Spleen (tissue), 11 donors: ENCODE measurements at regions not wholly inside any gene's neighbourhood (a gene's known extent, or its start where the extent isn't known, plus 50 kb on each side); places are given as distances from the start of the nearest gene placed in this dataset.

Source experiments
- DNase-seq: peaks from one replicate; pipeline ENCODE4 v3.0.0-alpha.2; 2020
- H3K27ac ChIP-seq, 8 donors: fragments of 200-600 bp; sonication (generic) in 7 of 8; 1 replicate in 4 of 8; 2 replicates in 4 of 8; pipeline versions ENCODE4 v1.5.0 to v1.8.0; 2016 to 2021; ENCODE audit warnings: inconsistent platforms in 4 of 8, mild to moderate bottlenecking in 4 of 8, moderate library complexity in 1 of 8
- H3K27me3 ChIP-seq, 7 donors: fragments of 200-600 bp; sonication (generic) in 6 of 7; replicated peaks in 1 of 7; 1 replicate in 4 of 7; 2 replicates in 3 of 7; pipeline versions ENCODE4 v1.5.0 to v1.8.0; 2016 to 2021; ENCODE audit warnings: inconsistent platforms in 3 of 7, mild to moderate bottlenecking in 1 of 7
- H3K36me3 ChIP-seq, 6 donors: fragments of 200-600 bp; sonication (generic) in 5 of 6; 1 replicate in 4 of 6; 2 replicates in 2 of 6; pipeline versions ENCODE4 v1.5.0 to v1.8.0; 2016 to 2021; ENCODE audit warnings: inconsistent platforms in 2 of 6
- H3K4me1 ChIP-seq, 6 donors: fragments of 200-600 bp; sonication (generic) in 5 of 6; 1 replicate in 3 of 6; 2 replicates in 3 of 6; pipeline versions ENCODE4 v1.5.0 to v1.8.0; 2016 to 2021; ENCODE audit warnings: inconsistent platforms in 3 of 6
- H3K4me3 ChIP-seq, 8 donors: fragments of 200-600 bp; sonication (generic) in 7 of 8; 1 replicate in 4 of 8; 2 replicates in 4 of 8; pipeline versions ENCODE4 v1.5.0 to v1.8.0; 2016 to 2021; ENCODE audit warnings: inconsistent platforms in 4 of 8, mild to moderate bottlenecking in 4 of 8, moderate library complexity in 2 of 8
- H3K9me3 ChIP-seq, 8 donors: fragments of 200-600 bp; sonication (generic) in 7 of 8; 1 replicate in 4 of 8; 2 replicates in 4 of 8; pipeline versions ENCODE4 v1.5.0 to v1.8.0; 2016 to 2021; ENCODE audit warnings: inconsistent platforms in 4 of 8
- CTCF ChIP-seq, 11 experiments: fragments of 200-600 bp in 7 of 11; fragments of 450-650 bp in 4 of 11; sonication (generic) in 4 of 11; IDR thresholded peaks in 8 of 11; conservative IDR thresholded peaks in 3 of 11; 1 replicate in 7 of 11; 2 replicates in 4 of 11; pipeline versions ENCODE4 v1.4.0 to v1.8.0; 2016 to 2021; ENCODE audit warnings: antibody characterized with exemption in 11 of 11, inconsistent platforms in 4 of 11, mild to moderate bottlenecking in 1 of 11
- POLR2A ChIP-seq, 3 donors: fragments of 450-650 bp; IDR thresholded peaks; one replicate each; pipeline ENCODE4 v1.5.1; 2017; ENCODE audit warnings: antibody characterized with exemption in 3 of 3, mild to moderate bottlenecking in 1 of 3
- POLR2AphosphoS5 ChIP-seq, 3 donors: sonication (generic); formaldehyde crosslinking; IDR thresholded peaks; one replicate each; pipeline ENCODE4 v1.5.1; 2017; ENCODE audit warnings: antibody characterized with exemption in 3 of 3
- WGBS, 5 donors: extraction: QIAGEN DNeasy Blood & Tissue Kit in 3 of 5; methylation state at CpG; one replicate each; pipeline versions ENCODE4 v1.1.5 to v1.1.7; 2013 to 2018; 5-methylcytosine and 5-hydroxymethylcytosine counted together
- intact Hi-C: fragments of 100-400 bp; cut with DNase I; formaldehyde crosslinking; loops from one replicate; pipeline ENCODE4 v1.15.0; 2023; ENCODE audit warnings: low total_unique reads
- donor health status: healthy with polysubstance abuse.
- donor health status: DM: no; HTN: no; CAD: no; lungs with moderate emphysema.
- donor health status: DM: no; HTN: no; CAD: no.
- donor health status: Bipolar disorder and iron deficiency.
- donor health status: healthy.
- donor health status: DM: no; HTN: no; CAD: no.
- donor health status: DM: yes; HTN: yes; CAD: no.

GRCh38 chr18:34548120-34548972, 161.8 kb upstream of the DTNA start:
- no peaks in the 10 kb centered on the region for H3K9me3 ChIP-seq
- intact Hi-C loops = no loop called here
- H3K4me1 ChIP-seq = no peaks in the 10 kb centered on the region
- no peak for DNase-seq
- no peak overlapping the region for H3K27ac ChIP-seq
- no peak for TF ChIP-seq POLR2AphosphoS5 (IDR thresholded peaks at IDR 0.05)
- no peak for TF ChIP-seq POLR2A (IDR thresholded peaks at IDR 0.05)
- no peak for TF ChIP-seq CTCF (IDR thresholded peaks at IDR 0.05 in 8 of 11, conservative IDR thresholded peaks at IDR 0.05 in 3 of 11)
- no peaks in the 10 kb centered on the region for H3K27me3 ChIP-seq
- no peak overlapping the region for H3K4me3 ChIP-seq
- 44 to 55% (median 54%) methylated on average over 2 of the region's 2 CpGs for WGBS, 5 donors
- no peaks in the 10 kb centered on the region for H3K36me3 ChIP-seq

- intact Hi-C loops = no loop called here
Measured at GRCh38 chr18:34548973-34549294, 161.2 kb upstream of the DTNA start.

GRCh38 chr18:34549367-34549766, 160.7 kb upstream of the DTNA start:
- Histone ChIP-seq H3K27me3 (no peaks in the 10 kb centered on the region), H3K36me3 (no peaks in the 10 kb centered on the region), H3K27ac (no peak overlapping the region), H3K9me3 (no peaks in the 10 kb centered on the region), H3K4me3 (no peak overlapping the region), H3K4me1 (no peaks in the 10 kb centered on the region)
- intact Hi-C loops = no loop called here
- TF ChIP-seq CTCF (IDR thresholded peaks at IDR 0.05 in 8 of 11, conservative IDR thresholded peaks at IDR 0.05 in 3 of 11) (no peak), POLR2AphosphoS5 (IDR thresholded peaks at IDR 0.05) (no peak), POLR2A (IDR thresholded peaks at IDR 0.05) (no peak)
- DNase-seq = no peak

More at GRCh38 chr18:34548973-34549294, 161.2 kb upstream of the DTNA start:
- Histone ChIP-seq H3K4me3 (no peak overlapping the region), H3K36me3 (no peaks in the 10 kb centered on the region), H3K4me1 (no peaks in the 10 kb centered on the region), H3K9me3 (no peaks in the 10 kb centered on the region), H3K27me3 (no peaks in the 10 kb centered on the region), H3K27ac (no peak overlapping the region)
- WGBS, 5 donors = 72 to 78% (median 76%) methylated on average over 2 of the region's 2 CpGs
- DNase-seq = no peak
- TF ChIP-seq POLR2A (IDR thresholded peaks at IDR 0.05) (no peak), POLR2AphosphoS5 (IDR thresholded peaks at IDR 0.05) (no peak), CTCF (IDR thresholded peaks at IDR 0.05 in 8 of 11, conservative IDR thresholded peaks at IDR 0.05 in 3 of 11) (no peak)

GRCh38 chr18:34550156-34550555, 159.9 kb upstream of the DTNA start:
- no peaks in the 10 kb centered on the region for H3K9me3 ChIP-seq
- H3K27ac ChIP-seq = no peak overlapping the region
- no peaks in the 10 kb centered on the region for H3K36me3 ChIP-seq
- H3K27me3 ChIP-seq = no peaks in the 10 kb centered on the region
- no peak overlapping the region for H3K4me3 ChIP-seq
- 86 to 98% (median 88%) methylated on average over 4 of the region's 4 CpGs for WGBS, 5 donors
- no peak for DNase-seq
- H3K4me1 ChIP-seq = no peaks in the 10 kb centered on the region
- intact Hi-C loops = no loop called here
- TF ChIP-seq POLR2AphosphoS5 (IDR thresholded peaks at IDR 0.05) (no peak), CTCF (IDR thresholded peaks at IDR 0.05 in 8 of 11, conservative IDR thresholded peaks at IDR 0.05 in 3 of 11) (no peak), POLR2A (IDR thresholded peaks at IDR 0.05) (no peak)
